ENCODE measurements at regions not wholly inside any gene's neighbourhood (a gene's known extent, or its start where the extent isn't known, plus 50 kb on each side); places are given as distances from the start of the nearest gene placed in this dataset.
A peak's percentile ranks its signal among the peaks of the same experiment; 100 is the strongest.

GRCh38 chr10:44618910-44619309 lies 234.0 kb upstream of the CXCL12 start:
- DNase-seq (ENCODE audit: low read depth in 2 of 2), result no peak

- DNase-seq (ENCODE audit: low read depth in 2 of 2), result no peak
Measured at GRCh38 chr10:44619521-44619920, 234.6 kb upstream of the CXCL12 start.

- DNase-seq (ENCODE audit: low read depth in 2 of 2), result no peak
Measured at GRCh38 chr10:44619975-44620374, 235.1 kb upstream of the CXCL12 start.

- DNase-seq (ENCODE audit: low read depth in 2 of 2), result no peak
Measured at GRCh38 chr10:44627591-44628354, 242.9 kb upstream of the CXCL12 start.

- DNase-seq (ENCODE audit: low read depth in 2 of 2), result no peak
Measured at GRCh38 chr10:44628921-44629320, 244.0 kb upstream of the CXCL12 start.

GRCh38 chr10:44635176-44635575 lies 250.3 kb upstream of the CXCL12 start:
- no peak for DNase-seq (ENCODE audit: low read depth in 2 of 2)

GRCh38 chr10:44636625-44637024 lies 251.7 kb upstream of the CXCL12 start:
- no peak for DNase-seq (ENCODE audit: low read depth in 2 of 2)

- DNase-seq (ENCODE audit: low read depth in 2 of 2), result peak in 1 of 2 donors; percentile 1
Measured at GRCh38 chr10:44640429-44640828, 255.5 kb upstream of the CXCL12 start.

GRCh38 chr10:44647473-44647872 lies 262.6 kb upstream of the CXCL12 start:
- no peak for DNase-seq (ENCODE audit: low read depth in 2 of 2)

GRCh38 chr10:44647877-44648542 lies 263.1 kb upstream of the CXCL12 start:
- DNase-seq (ENCODE audit: low read depth in 2 of 2), result no peak

- no peak for DNase-seq (ENCODE audit: low read depth in 2 of 2)
Measured at GRCh38 chr10:44650691-44651661, 260.2 kb upstream of the TMEM72 start.

- no peak for DNase-seq (ENCODE audit: low read depth in 2 of 2)
Measured at GRCh38 chr10:44651834-44652233, 259.3 kb upstream of the TMEM72 start.

- DNase-seq (ENCODE audit: low read depth in 2 of 2), result no peak
Measured at GRCh38 chr10:44659320-44659719, 251.8 kb upstream of the TMEM72 start.

GRCh38 chr10:44660271-44660670 lies 250.9 kb upstream of the TMEM72 start:
- no peak for DNase-seq (ENCODE audit: low read depth in 2 of 2)

- DNase-seq (ENCODE audit: low read depth in 2 of 2), result no peak
Measured at GRCh38 chr10:44662051-44662450, 249.1 kb upstream of the TMEM72 start.

GRCh38 chr10:44668336-44668735 lies 242.8 kb upstream of the TMEM72 start:
- DNase-seq (ENCODE audit: low read depth in 2 of 2), result no peak

- no peak for DNase-seq (ENCODE audit: low read depth in 2 of 2)
Measured at GRCh38 chr10:44671319-44671718, 239.8 kb upstream of the TMEM72 start.

- DNase-seq (ENCODE audit: low read depth in 2 of 2), result no peak
Measured at GRCh38 chr10:44673245-44673983, 237.7 kb upstream of the TMEM72 start.

GRCh38 chr10:44674536-44675386 lies 236.4 kb upstream of the TMEM72 start:
- no peak for DNase-seq (ENCODE audit: low read depth in 2 of 2)

GRCh38 chr10:44675387-44675874 lies 235.7 kb upstream of the TMEM72 start:
- no peak for DNase-seq (ENCODE audit: low read depth in 2 of 2)
